H9 (cell line): ENCODE measurements at regions not wholly inside any gene's neighbourhood (a gene's known extent, or its start where the extent isn't known, plus 50 kb on each side); places are given as distances from the start of the nearest gene placed in this dataset.

ENCODE experiments used
- DNase-seq: peaks from one replicate; pipeline ENCODE4 v3.0.0-alpha.2; 2017
- H2AFZ ChIP-seq: one replicate; pipeline ENCODE4 v1.6.1; 2013; ENCODE audit warnings: mild to moderate bottlenecking, low read length, control low read depth, moderate library complexity
- H2AK5ac ChIP-seq: 2 replicates; pipeline ENCODE4 v1.6.1; 2013; ENCODE audit warnings: low read length, control low read depth, mixed read lengths; ENCODE audit not compliant: insufficient read length
- H2BK120ac ChIP-seq: one replicate; pipeline ENCODE4 v1.6.1; 2013; ENCODE audit warnings: low read depth, mild to moderate bottlenecking, low read length, control low read depth, inconsistent platforms; ENCODE audit not compliant: poor library complexity, severe bottlenecking
- H2BK12ac ChIP-seq: 2 replicates; pipeline ENCODE4 v1.6.1; 2013; ENCODE audit warnings: low read length, control low read depth, mixed read lengths, low read depth; ENCODE audit not compliant: insufficient read length
- H2BK15ac ChIP-seq: 2 replicates; pipeline ENCODE4 v1.6.1; 2013; ENCODE audit warnings: low read depth, low read length, control low read depth
- H2BK20ac ChIP-seq: one replicate; pipeline ENCODE4 v1.6.1; 2013; ENCODE audit warnings: low read depth, mild to moderate bottlenecking, low read length, control low read depth, inconsistent platforms; ENCODE audit not compliant: poor library complexity, severe bottlenecking
- H2BK5ac ChIP-seq: 2 replicates; pipeline ENCODE4 v1.6.1; 2013; ENCODE audit warnings: low read length, control low read depth, mixed read lengths; ENCODE audit not compliant: insufficient read length
- H3K14ac ChIP-seq: 2 replicates; pipeline ENCODE4 v1.6.1; 2013; ENCODE audit warnings: low read length, control low read depth; ENCODE audit not compliant: insufficient read depth
- H3K18ac ChIP-seq: 2 replicates; pipeline ENCODE4 v1.6.1; 2013; ENCODE audit warnings: low read depth, mild to moderate bottlenecking, mixed read lengths, low read length, control low read depth; ENCODE audit not compliant: insufficient read length
- H3K23ac ChIP-seq: 2 replicates; pipeline ENCODE4 v1.6.1; 2013; ENCODE audit warnings: low read length, control low read depth, mixed read lengths, low read depth; ENCODE audit not compliant: insufficient read length
- H3K23me2 ChIP-seq: 2 replicates; pipeline ENCODE4 v1.6.1; 2013; ENCODE audit warnings: low read depth, mild to moderate bottlenecking, mixed read lengths, low read length, control low read depth; ENCODE audit not compliant: insufficient read length, poor library complexity, severe bottlenecking
- H3K27ac ChIP-seq: 2 replicates; pipeline ENCODE4 v1.5.1; 2013; ENCODE audit warnings: low read length, control low read depth, mixed read lengths, low read depth; ENCODE audit not compliant: insufficient read length
- H3K27me3 ChIP-seq: 2 replicates; pipeline ENCODE4 v1.6.1; 2013; ENCODE audit warnings: low read length, control low read depth, inconsistent platforms; ENCODE audit not compliant: insufficient read depth
- H3K4ac ChIP-seq: 2 replicates; pipeline ENCODE4 v1.6.1; 2013; ENCODE audit warnings: low read depth, mild to moderate bottlenecking, control low read depth, inconsistent platforms, low read length, moderate library complexity
- H3K4me1 ChIP-seq: 2 replicates; pipeline ENCODE4 v1.6.1; 2013; ENCODE audit warnings: low read length, control low read depth, inconsistent platforms; ENCODE audit not compliant: insufficient read depth
- H3K4me2 ChIP-seq: 2 replicates; pipeline ENCODE4 v1.6.1; 2013; ENCODE audit warnings: low read length, control low read depth, mixed read lengths; ENCODE audit not compliant: insufficient read length, insufficient read depth
- H3K56ac ChIP-seq: 2 replicates; pipeline ENCODE4 v1.6.1; 2013; ENCODE audit warnings: low read depth, mild to moderate bottlenecking, mixed read lengths, low read length, control low read depth; ENCODE audit not compliant: insufficient read length
- H3K79me1 ChIP-seq: 2 replicates; pipeline ENCODE4 v1.6.1; 2013; ENCODE audit warnings: low read depth, mild to moderate bottlenecking, moderate library complexity, low read length, control low read depth, inconsistent platforms; ENCODE audit not compliant: insufficient read depth, poor library complexity, severe bottlenecking
- H3K79me2 ChIP-seq: 2 replicates; pipeline ENCODE4 v1.6.1; 2013; ENCODE audit warnings: low read length, control low read depth, inconsistent platforms; ENCODE audit not compliant: insufficient read depth
- H3K9ac ChIP-seq: 2 replicates; pipeline ENCODE4 v1.6.1; 2013; ENCODE audit warnings: low read length, control low read depth, mixed read lengths; ENCODE audit not compliant: insufficient read length; ENCODE audit errors: extremely low read depth
- H3K9me3 ChIP-seq: one replicate; pipeline ENCODE4 v1.6.1; 2013; ENCODE audit warnings: low read depth, low read length, inconsistent platforms; ENCODE audit not compliant: control insufficient read depth
- H3T11ph ChIP-seq: one replicate; pipeline ENCODE4 v1.6.1; 2013; ENCODE audit warnings: mild to moderate bottlenecking, low read length, control low read depth, inconsistent platforms
- H4K20me1 ChIP-seq: one replicate; pipeline ENCODE4 v1.6.1; 2013; ENCODE audit not compliant: control insufficient read depth, insufficient read length, insufficient read depth
- H4K5ac ChIP-seq: 2 replicates; pipeline ENCODE4 v1.6.1; 2013; ENCODE audit warnings: low read depth, mild to moderate bottlenecking, mixed read lengths, low read length, control low read depth; ENCODE audit not compliant: insufficient read length
- H4K8ac ChIP-seq: replicated peaks from 2 replicates; pipeline ENCODE4 v1.6.1; 2013; ENCODE audit warnings: low read length, control low read depth, mixed read lengths, low read depth; ENCODE audit not compliant: insufficient read length
- H4K91ac ChIP-seq: 2 replicates; pipeline ENCODE4 v1.6.1; 2013; ENCODE audit warnings: low read depth, mild to moderate bottlenecking, moderate library complexity, mixed read lengths, low read length, control low read depth; ENCODE audit not compliant: insufficient read length
- H3K27ac Mint-ChIP-seq, 3 experiments: 2 replicates in 2 of 3; 3 replicates in 1 of 3; pipeline ENCODE4 v1.8.0; 2020 to 2021; ENCODE audit warnings: mixed read lengths in 3 of 3, mild to moderate bottlenecking in 1 of 3, moderate library complexity in 1 of 3
- H3K27me3 Mint-ChIP-seq: 2 replicates; pipeline ENCODE4 v1.8.0; 2021; ENCODE audit warnings: low read depth, mild to moderate bottlenecking, moderate library complexity, mixed read lengths
- H3K36me3 Mint-ChIP-seq, 3 experiments: 2 replicates in 2 of 3; 3 replicates in 1 of 3; pipeline ENCODE4 v1.8.0; 2020 to 2021; ENCODE audit warnings: low read depth in 3 of 3, mixed read lengths in 3 of 3; ENCODE audit not compliant: insufficient read depth in 1 of 3
- H3K4me1 Mint-ChIP-seq, 2 experiments: 2 replicates each; pipeline ENCODE4 v1.8.0; 2020; ENCODE audit warnings: mixed read lengths in 2 of 2
- H3K4me3 Mint-ChIP-seq, 2 experiments: 2 replicates in 1 of 2; 3 replicates in 1 of 2; pipeline ENCODE4 v1.8.0; 2020 to 2021; ENCODE audit warnings: mild to moderate bottlenecking in 2 of 2, mixed read lengths in 2 of 2, moderate library complexity in 1 of 2
- H3K9me3 Mint-ChIP-seq, 2 experiments: 2 replicates in 1 of 2; 3 replicates in 1 of 2; pipeline ENCODE4 v1.8.0; 2020; ENCODE audit warnings: mild to moderate bottlenecking in 2 of 2, mixed read lengths in 2 of 2, moderate library complexity in 1 of 2
- WGBS: extraction: QIAGEN DNeasy Blood & Tissue Kit; methylation state at CpG from one replicate; pipeline ENCODE4 v1.1.7; 2013; ENCODE audit warnings: missing lambda C conversion rate, low lambda C conversion rate, mixed read lengths; ENCODE audit not compliant: insufficient read length; ENCODE audit errors: extremely low coverage; 5-methylcytosine and 5-hydroxymethylcytosine counted together
- TF ChIP-seq, protein P1 (sequence below): fragments of 200-600 bp; sonication (generic); conservative IDR thresholded peaks from 3 replicates; pipeline ENCODE4 v1.8.0; 2021; ENCODE audit warnings: antibody characterized with exemption, mild to moderate bottlenecking

DNA sequence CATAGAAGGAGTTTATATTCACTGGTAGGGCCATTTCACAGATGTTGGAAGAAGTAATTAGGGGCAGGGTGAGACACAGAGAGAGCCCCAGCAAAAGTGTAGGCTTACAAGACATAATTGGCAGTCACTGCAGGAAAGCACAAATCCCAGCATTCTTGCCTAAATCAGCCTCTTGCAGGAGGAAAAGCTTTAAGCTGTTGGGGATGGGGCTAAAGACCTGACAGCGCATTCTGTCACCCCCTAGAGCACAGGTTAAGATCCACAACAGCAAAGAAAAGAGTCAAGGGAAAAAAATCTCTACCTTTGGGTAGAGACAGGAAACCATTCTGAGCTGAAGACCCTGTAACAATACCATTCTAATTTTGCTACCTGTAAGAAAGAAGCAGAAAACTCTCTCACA is 409.0 kb downstream of the DAD1 start:
- no peak overlapping the region for H3K27ac ChIP-seq
- H2BK20ac ChIP-seq: no peak overlapping the region
- DNase-seq: peak; percentile 46
- Mint-ChIP-seq H3K27ac (peak overlapping the region in 1 of 3 experiments; percentile 51; a peak in 1 of 7 replicates), H3K36me3 (no peaks in the 10 kb centered on the region), H3K4me1 (peaks cover 8 to 10% of the 10 kb centered on the region in 2 experiments; a peak in 3 of 4 replicates), H3K9me3 (no peaks in the 10 kb centered on the region), H3K27me3 (no peaks in the 10 kb centered on the region), H3K4me3 (no peak overlapping the region; a peak in 1 of 5 replicates)
- H3K4ac ChIP-seq: no peak overlapping the region
- H3K4me2 ChIP-seq: no peak overlapping the region
- H4K8ac ChIP-seq: no peak overlapping the region
- no peak overlapping the region for H2AFZ ChIP-seq
- H3K9ac ChIP-seq: no peak overlapping the region
- H3K79me1 ChIP-seq: no peaks in the 10 kb centered on the region
- no peaks in the 10 kb centered on the region for H3K4me1 ChIP-seq
- no peak overlapping the region for H4K91ac ChIP-seq
- no peak overlapping the region for H3T11ph ChIP-seq
- WGBS: no CpG with 5 or more reads among the region's 1 CpG
- H4K20me1 ChIP-seq: no peaks in the 10 kb centered on the region
- no peak overlapping the region for H2BK15ac ChIP-seq
- H3K56ac ChIP-seq: no peak overlapping the region
- no peak overlapping the region for H3K18ac ChIP-seq
- no peaks in the 10 kb centered on the region for H3K9me3 ChIP-seq
- no peaks in the 10 kb centered on the region for H3K79me2 ChIP-seq
- TF ChIP-seq, protein P1, sequence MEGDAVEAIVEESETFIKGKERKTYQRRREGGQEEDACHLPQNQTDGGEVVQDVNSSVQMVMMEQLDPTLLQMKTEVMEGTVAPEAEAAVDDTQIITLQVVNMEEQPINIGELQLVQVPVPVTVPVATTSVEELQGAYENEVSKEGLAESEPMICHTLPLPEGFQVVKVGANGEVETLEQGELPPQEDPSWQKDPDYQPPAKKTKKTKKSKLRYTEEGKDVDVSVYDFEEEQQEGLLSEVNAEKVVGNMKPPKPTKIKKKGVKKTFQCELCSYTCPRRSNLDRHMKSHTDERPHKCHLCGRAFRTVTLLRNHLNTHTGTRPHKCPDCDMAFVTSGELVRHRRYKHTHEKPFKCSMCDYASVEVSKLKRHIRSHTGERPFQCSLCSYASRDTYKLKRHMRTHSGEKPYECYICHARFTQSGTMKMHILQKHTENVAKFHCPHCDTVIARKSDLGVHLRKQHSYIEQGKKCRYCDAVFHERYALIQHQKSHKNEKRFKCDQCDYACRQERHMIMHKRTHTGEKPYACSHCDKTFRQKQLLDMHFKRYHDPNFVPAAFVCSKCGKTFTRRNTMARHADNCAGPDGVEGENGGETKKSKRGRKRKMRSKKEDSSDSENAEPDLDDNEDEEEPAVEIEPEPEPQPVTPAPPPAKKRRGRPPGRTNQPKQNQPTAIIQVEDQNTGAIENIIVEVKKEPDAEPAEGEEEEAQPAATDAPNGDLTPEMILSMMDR: peak; percentile 51; the same call in 2 of the 3 replicates
- no peak overlapping the region for H2BK120ac ChIP-seq
- no peak overlapping the region for H2BK12ac ChIP-seq
- no peak overlapping the region for H3K23ac ChIP-seq
- no peak overlapping the region for H4K5ac ChIP-seq
- H3K23me2 ChIP-seq: no peaks in the 10 kb centered on the region
- no peak overlapping the region for H2BK5ac ChIP-seq
- no peak overlapping the region for H2AK5ac ChIP-seq
- H3K27me3 ChIP-seq: no peaks in the 10 kb centered on the region
- H3K14ac ChIP-seq: no peak overlapping the region
